ENCODE measurements at regions not wholly inside any gene's neighbourhood (a gene's known extent, or its start where the extent isn't known, plus 50 kb on each side); places are given as distances from the start of the nearest gene placed in this dataset.

GRCh38 chr1:59025201-59025600 lies 241.4 kb upstream of the JUN start:
- no peak for TF ChIP-seq TCF12 (IDR thresholded peaks at IDR 0.05; ENCODE audit: low read depth)
- no peak for TF ChIP-seq CEBPB (IDR thresholded peaks at IDR 0.05)
- no peak for TF ChIP-seq TAF1 (IDR thresholded peaks at IDR 0.05; ENCODE audit: low read depth)
- TF ChIP-seq CREB1 (IDR thresholded peaks at IDR 0.05; ENCODE audit: low read depth): no peak
- TF ChIP-seq REST (IDR thresholded peaks at IDR 0.05; ENCODE audit: low read depth): no peak
- no peak for TF ChIP-seq YY1 (IDR thresholded peaks at IDR 0.05; ENCODE audit: low read depth)

Data from Ishikawa (cell line).